ENCODE measurements at regions not wholly inside any gene's neighbourhood (a gene's known extent, or its start where the extent isn't known, plus 50 kb on each side); places are given as distances from the start of the nearest gene placed in this dataset.

GRCh38 chr11:104476898-104477297 lies 313.0 kb upstream of the PDGFD start (continued):
- TF ChIP-seq USF1 (CRISPR knock-in tag; IDR thresholded peaks at IDR 0.05) (no peak), FOXJ3 (CRISPR knock-in tag; IDR thresholded peaks at IDR 0.05; ENCODE audit: borderline replicate concordance) (no peak), ZNF219 (CRISPR knock-in tag; IDR thresholded peaks at IDR 0.05; ENCODE audit: borderline replicate concordance) (no peak), SMAD3 (CRISPR knock-in tag; IDR thresholded peaks at IDR 0.05; ENCODE audit: borderline replicate concordance) (no peak), ZNF425 (CRISPR knock-in tag; conservative IDR thresholded peaks at IDR 0.05) (no peak), ETV6 (CRISPR knock-in tag; IDR thresholded peaks at IDR 0.05) (no peak), ZBTB21 (CRISPR knock-in tag; IDR thresholded peaks at IDR 0.05; ENCODE audit: borderline replicate concordance) (no peak), NR2C2 (CRISPR knock-in tag; IDR thresholded peaks at IDR 0.05) (no peak), E2F5 (CRISPR knock-in tag; IDR thresholded peaks at IDR 0.05) (no peak), JAZF1 (CRISPR knock-in tag; IDR thresholded peaks at IDR 0.05) (no peak), AR (CRISPR knock-in tag; IDR thresholded peaks at IDR 0.05) (no peak), SMAD4 (CRISPR knock-in tag; IDR thresholded peaks at IDR 0.05) (no peak), CREM (CRISPR knock-in tag; IDR thresholded peaks at IDR 0.05) (no peak)

GRCh38 chr11:104476454-104476853 lies 312.5 kb upstream of the PDGFD start:
- H3K4me1 Mint-ChIP-seq = no peaks in the 10 kb centered on the region
- H3K27ac Mint-ChIP-seq = no peak overlapping the region
- ATAC-seq (no peak), DNase-seq (ENCODE audit: low spot score) (no peak)
- POLR2A ChIA-PET = no interaction called here
- no peak overlapping the region for H3K4me3 Mint-ChIP-seq
- CTCF ChIA-PET = interaction anchor here (1.4 kb wide), 1 partner anchor 222 kb away, joined by 3 read pairs; no protein-coding TSS in a partner anchor
- no peaks in the 10 kb centered on the region for H3K27me3 Mint-ChIP-seq (ENCODE audit: low read depth)
- H3K36me3 Mint-ChIP-seq = peaks cover 5% of the 10 kb centered on the region
- TF ChIP-seq ZSCAN18 (CRISPR knock-in tag; IDR thresholded peaks at IDR 0.05) = no peak
- no peak for TF ChIP-seq TP53 (CRISPR knock-in tag; IDR thresholded peaks at IDR 0.05)
- TF ChIP-seq JUN (CRISPR knock-in tag; IDR thresholded peaks at IDR 0.05) = no peak
- peaks cover 7% of the 10 kb centered on the region for H3K9me3 Mint-ChIP-seq

GRCh38 chr11:104467404-104467803 lies 303.5 kb upstream of the PDGFD start:
- DNase-seq (ENCODE audit: low spot score) = no peak
- no peak overlapping the region for H3K27ac Mint-ChIP-seq
- POLR2A ChIA-PET = no interaction called here
- no peak for ATAC-seq
- CTCF ChIA-PET = no interaction called here
- H3K4me1 Mint-ChIP-seq = no peaks in the 10 kb centered on the region
- H3K36me3 Mint-ChIP-seq = no peaks in the 10 kb centered on the region
- H3K9me3 Mint-ChIP-seq = no peaks in the 10 kb centered on the region
- H3K27me3 Mint-ChIP-seq (ENCODE audit: low read depth) = no peaks in the 10 kb centered on the region
- H3K4me3 Mint-ChIP-seq = no peak overlapping the region
- TF ChIP-seq SMAD4 (CRISPR knock-in tag; IDR thresholded peaks at IDR 0.05) (no peak), ETV6 (CRISPR knock-in tag; IDR thresholded peaks at IDR 0.05) (no peak), ZNF232 (CRISPR knock-in tag; IDR thresholded peaks at IDR 0.05) (no peak), ZNF219 (CRISPR knock-in tag; IDR thresholded peaks at IDR 0.05; ENCODE audit: borderline replicate concordance) (no peak), MXD4 (CRISPR knock-in tag; IDR thresholded peaks at IDR 0.05; ENCODE audit: borderline replicate concordance) (no peak), GRHL2 (CRISPR knock-in tag; IDR thresholded peaks at IDR 0.05; ENCODE audit: insufficient replicate concordance, severe bottlenecking) (no peak), MAX (CRISPR knock-in tag; IDR thresholded peaks at IDR 0.05) (no peak), ZNF512 (CRISPR knock-in tag; IDR thresholded peaks at IDR 0.05; ENCODE audit: borderline replicate concordance) (no peak), TEAD1 (CRISPR knock-in tag; IDR thresholded peaks at IDR 0.05) (no peak), CDX4 (CRISPR knock-in tag; IDR thresholded peaks at IDR 0.05; ENCODE audit: borderline replicate concordance) (no peak)
